ENCODE measurements at regions not wholly inside any gene's neighbourhood (a gene's known extent, or its start where the extent isn't known, plus 50 kb on each side); places are given as distances from the start of the nearest gene placed in this dataset.

DNA sequence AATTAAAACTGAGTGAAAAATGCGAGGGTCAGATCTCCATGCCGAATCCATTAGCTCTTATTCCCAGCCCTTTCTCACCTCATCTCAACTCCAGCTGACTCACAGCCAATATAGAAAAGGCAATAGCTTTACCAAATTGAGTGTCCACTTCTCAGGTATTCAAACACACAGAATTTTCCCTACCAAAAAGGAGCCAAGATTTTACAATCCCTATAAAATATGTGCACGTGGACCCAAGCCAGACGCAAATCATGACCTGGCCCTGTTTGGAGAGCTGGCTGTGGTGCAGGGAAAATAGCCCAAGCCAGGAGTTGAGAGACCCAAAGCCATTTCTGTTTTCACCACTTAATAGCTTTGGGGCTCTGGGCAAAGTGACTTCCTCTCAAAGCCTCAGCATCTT is 379.7 kb upstream of the AUTS2 start:
- TF ChIP-seq, protein P1, sequence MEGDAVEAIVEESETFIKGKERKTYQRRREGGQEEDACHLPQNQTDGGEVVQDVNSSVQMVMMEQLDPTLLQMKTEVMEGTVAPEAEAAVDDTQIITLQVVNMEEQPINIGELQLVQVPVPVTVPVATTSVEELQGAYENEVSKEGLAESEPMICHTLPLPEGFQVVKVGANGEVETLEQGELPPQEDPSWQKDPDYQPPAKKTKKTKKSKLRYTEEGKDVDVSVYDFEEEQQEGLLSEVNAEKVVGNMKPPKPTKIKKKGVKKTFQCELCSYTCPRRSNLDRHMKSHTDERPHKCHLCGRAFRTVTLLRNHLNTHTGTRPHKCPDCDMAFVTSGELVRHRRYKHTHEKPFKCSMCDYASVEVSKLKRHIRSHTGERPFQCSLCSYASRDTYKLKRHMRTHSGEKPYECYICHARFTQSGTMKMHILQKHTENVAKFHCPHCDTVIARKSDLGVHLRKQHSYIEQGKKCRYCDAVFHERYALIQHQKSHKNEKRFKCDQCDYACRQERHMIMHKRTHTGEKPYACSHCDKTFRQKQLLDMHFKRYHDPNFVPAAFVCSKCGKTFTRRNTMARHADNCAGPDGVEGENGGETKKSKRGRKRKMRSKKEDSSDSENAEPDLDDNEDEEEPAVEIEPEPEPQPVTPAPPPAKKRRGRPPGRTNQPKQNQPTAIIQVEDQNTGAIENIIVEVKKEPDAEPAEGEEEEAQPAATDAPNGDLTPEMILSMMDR (IDR thresholded peaks at IDR 0.05): no peak
- no peak for TF ChIP-seq POLR2AphosphoS5 (IDR thresholded peaks at IDR 0.05)
- no peak for TF ChIP-seq EP300 (IDR thresholded peaks at IDR 0.05)
